A549 (cell line): ENCODE measurements at regions not wholly inside any gene's neighbourhood (a gene's known extent, or its start where the extent isn't known, plus 50 kb on each side); places are given as distances from the start of the nearest gene placed in this dataset.

ENCODE experiments used
- ATAC-seq, 2 experiments: fragments of 200-7000 bp in 1 of 2; fragments of >200 bp in 1 of 2; cut with Nextera tagmentation in 1 of 2; cut with Tn5 transposase in 1 of 2; 3 replicates each; pipeline versions ENCODE4 v1.8.0 to v1.9.1; 2018 to 2020; ENCODE audit warnings: mild to moderate bottlenecking in 1 of 2, moderate library complexity in 1 of 2
- CTCF ChIA-PET: fragments of 300-600 bp; sonication (Branson Sonifier 250); formaldehyde crosslinking; extraction: SDS; loops from one replicate; lab custom pipeline; 2021; ENCODE audit warnings: antibody characterized with exemption, inconsistent platforms; lab: Yijun Ruan, JAX
- POLR2A ChIA-PET: fragments of 350-600 bp; formaldehyde crosslinking; extraction: SDS; loops from one replicate; lab custom pipeline; 2021; ENCODE audit warnings: antibody characterized with exemption, inconsistent platforms; lab: Yijun Ruan, JAX
- DNase-seq, 2 experiments: peaks; one replicate each; pipeline versions ENCODE4 v3.0.0 to v3.0.0-alpha.2; 2011 to 2016; ENCODE audit warnings: low read depth in 1 of 2, low spot score in 1 of 2
- FAIRE-seq: peaks from 2 replicates; lab custom pipeline; 2011; peaks lifted over from hg19 to GRCh38; lab: Jason Lieb, UNC
- H3K27ac ChIP-seq, 2 experiments: fragments of >200 bp; sonication (Bioruptor Twin); formaldehyde crosslinking; 3 replicates each; pipeline ENCODE4 v1.5.1; 2016 to 2017
- H3K4me1 ChIP-seq: fragments of >200 bp; sonication (Bioruptor Twin); formaldehyde crosslinking; 3 replicates; pipeline ENCODE4 v1.6.1; 2016
- H3K4me2 ChIP-seq: fragments of >200 bp; sonication (Bioruptor Twin); formaldehyde crosslinking; 3 replicates; pipeline ENCODE4 v1.6.1; 2016
- H3K4me3 ChIP-seq: fragments of >200 bp; sonication (Bioruptor Twin); formaldehyde crosslinking; 3 replicates; pipeline ENCODE4 v1.5.1; 2016
- H3K9me3 ChIP-seq: fragments of >200 bp; sonication (Bioruptor Twin); formaldehyde crosslinking; 3 replicates; pipeline ENCODE4 v1.6.1; 2016
- CBX2 ChIP-seq: fragments of 200-600 bp; sonication (generic); IDR thresholded peaks from 2 replicates; pipeline ENCODE4 v1.6.1; 2016; ENCODE audit warnings: low read depth, mild to moderate bottlenecking, borderline replicate concordance
- CBX8 ChIP-seq: fragments of 200-600 bp; sonication (generic); IDR thresholded peaks from 2 replicates; pipeline ENCODE4 v1.6.1; 2016
- CEBPB ChIP-seq, 2 experiments: fragments of >200 bp in 1 of 2; sonication (Bioruptor Twin) in 1 of 2; formaldehyde crosslinking in 1 of 2; IDR thresholded peaks; 2 replicates each; pipeline ENCODE4 v1.6.1; 2012 to 2016
- CHD2 ChIP-seq: fragments of 150-350 bp; IDR thresholded peaks from 2 replicates; pipeline ENCODE4 v1.6.1; 2014; ENCODE audit warnings: low read length; ENCODE audit not compliant: partially characterized antibody
- CHD4 ChIP-seq: fragments of 200-600 bp; sonication (generic); IDR thresholded peaks from 2 replicates; pipeline ENCODE4 v1.6.1; 2016; ENCODE audit warnings: antibody characterized with exemption, mild to moderate bottlenecking, borderline replicate concordance
- E2F6 ChIP-seq: IDR thresholded peaks from 2 replicates; pipeline ENCODE4 v1.6.1; 2012; ENCODE audit warnings: low read depth, borderline replicate concordance
- EHMT2 ChIP-seq: fragments of 200-600 bp; sonication (generic); IDR thresholded peaks from 2 replicates; pipeline ENCODE4 v1.6.1; 2016; ENCODE audit warnings: antibody characterized with exemption, low read depth, mild to moderate bottlenecking, moderate library complexity
- FOSL2 ChIP-seq, 2 experiments: fragments of 450-650 bp in 1 of 2; fragments of >200 bp in 1 of 2; sonication (Bioruptor Twin) in 1 of 2; formaldehyde crosslinking; IDR thresholded peaks; 2 replicates each; pipeline versions ENCODE4 v1.5.0 to v1.6.1; 2016 to 2020; ENCODE audit warnings: mild to moderate bottlenecking in 1 of 2, moderate library complexity in 1 of 2
- FOXS1 ChIP-seq: fragments of 250-450 bp; sonication (Bioruptor Pico); IDR thresholded peaks from 2 replicates; pipeline ENCODE4 v1.5.0; 2020; ENCODE audit warnings: mild to moderate bottlenecking, moderate library complexity
- HMGXB4 ChIP-seq: fragments of 250-450 bp; sonication (Bioruptor Pico); IDR thresholded peaks from 2 replicates; pipeline ENCODE4 v1.5.0; 2021; ENCODE audit warnings: mild to moderate bottlenecking, moderate library complexity, borderline replicate concordance
- HOXB5 ChIP-seq: fragments of 250-450 bp; sonication (Bioruptor Pico); IDR thresholded peaks from 2 replicates; pipeline ENCODE4 v1.5.0; 2020; ENCODE audit warnings: mild to moderate bottlenecking, moderate library complexity
- JUN ChIP-seq, 2 experiments: fragments of >200 bp; sonication (Bioruptor Twin); formaldehyde crosslinking; IDR thresholded peaks; 2 replicates in 1 of 2; 3 replicates in 1 of 2; pipeline ENCODE4 v1.6.1; 2016 to 2017
- JUNB ChIP-seq: fragments of >200 bp; sonication (Bioruptor Twin); formaldehyde crosslinking; IDR thresholded peaks from 2 replicates; pipeline ENCODE4 v1.6.1; 2016
- KDM5A ChIP-seq: fragments of 200-600 bp; sonication (generic); IDR thresholded peaks from 2 replicates; pipeline ENCODE4 v1.6.1; 2016; ENCODE audit warnings: antibody characterized with exemption, mild to moderate bottlenecking
- MAFK ChIP-seq: fragments of 450-650 bp; IDR thresholded peaks from 2 replicates; pipeline ENCODE4 v1.6.1; 2014; ENCODE audit not compliant: partially characterized antibody
- MYC ChIP-seq: IDR thresholded peaks from 2 replicates; pipeline ENCODE4 v1.6.1; 2012; ENCODE audit warnings: mild to moderate bottlenecking, inconsistent platforms, low read length, improper control_type of control experiment, borderline replicate concordance
- NFE2L2 ChIP-seq: fragments of 150-350 bp; conservative IDR thresholded peaks from 2 replicates; pipeline ENCODE4 v1.6.1; 2014; ENCODE audit warnings: low read length
- NPAS2 ChIP-seq: fragments of 250-450 bp; sonication (Bioruptor Pico); IDR thresholded peaks from 2 replicates; pipeline ENCODE4 v1.8.0; 2022; ENCODE audit warnings: mild to moderate bottlenecking, moderate library complexity, borderline replicate concordance
- PHF8 ChIP-seq: fragments of 200-600 bp; sonication (generic); IDR thresholded peaks from 2 replicates; pipeline ENCODE4 v1.6.1; 2016; ENCODE audit warnings: low read depth, mild to moderate bottlenecking, antibody characterized with exemption, moderate library complexity, borderline replicate concordance
- POLR2A ChIP-seq: IDR thresholded peaks from 2 replicates; pipeline ENCODE4 v1.6.1; 2012; ENCODE audit warnings: mild to moderate bottlenecking, low read length
- POLR2AphosphoS2 ChIP-seq: conservative IDR thresholded peaks from 2 replicates; pipeline ENCODE4 v1.6.1; 2012; ENCODE audit warnings: low read length, improper control_type of control experiment, inconsistent platforms
- RAD21 ChIP-seq, 2 experiments: fragments of >200 bp in 1 of 2; sonication (Bioruptor Twin) in 1 of 2; formaldehyde crosslinking in 1 of 2; IDR thresholded peaks in 1 of 2; conservative IDR thresholded peaks in 1 of 2; 2 replicates in 1 of 2; 3 replicates in 1 of 2; pipeline ENCODE4 v1.6.1; 2012 to 2018; ENCODE audit warnings: inconsistent platforms in 1 of 2
- SREBF2 ChIP-seq: fragments of 450-650 bp; IDR thresholded peaks from 2 replicates; pipeline ENCODE4 v1.6.1; 2014; ENCODE audit warnings: mild to moderate bottlenecking, moderate library complexity
- TFCP2L1 ChIP-seq: fragments of 250-450 bp; sonication (Bioruptor Pico); IDR thresholded peaks from 2 replicates; pipeline ENCODE4 v1.5.0; 2021; ENCODE audit warnings: mild to moderate bottlenecking
- ZC3H11A ChIP-seq: fragments of 450-650 bp; IDR thresholded peaks from 2 replicates; pipeline ENCODE4 v1.6.1; 2014; ENCODE audit warnings: antibody characterized with exemption, mild to moderate bottlenecking
- ZNF302 ChIP-seq: fragments of 250-450 bp; sonication (Bioruptor Pico); IDR thresholded peaks from 2 replicates; pipeline ENCODE4 v1.9.0; 2021; ENCODE audit warnings: inconsistent platforms, mild to moderate bottlenecking, moderate library complexity
- ZSCAN20 ChIP-seq: fragments of 250-450 bp; sonication (Bioruptor Pico); IDR thresholded peaks from 2 replicates; pipeline ENCODE4 v1.8.0; 2022; ENCODE audit warnings: mild to moderate bottlenecking, moderate library complexity
- WGBS: methylation state at CpG from one replicate; pipeline ENCODE4 v1.1.6; 2017; ENCODE audit errors: missing lambda C conversion rate; 5-methylcytosine and 5-hydroxymethylcytosine counted together
- TF ChIP-seq, protein P1 (sequence below): fragments of >200 bp; sonication (Bioruptor Twin); formaldehyde crosslinking; IDR thresholded peaks from 3 replicates; pipeline ENCODE4 v1.6.1; 2016

- no peak for FAIRE-seq
- WGBS: 80% methylated on average over 12 of the region's 12 CpGs
- no peak overlapping the region for H3K4me2 ChIP-seq
- TF ChIP-seq FOSL2 (IDR thresholded peaks at IDR 0.05) (no peak), FOSL2 (CRISPR knock-in tag; IDR thresholded peaks at IDR 0.05) (no peak), HMGXB4 (CRISPR knock-in tag) (no peak), RAD21 (conservative IDR thresholded peaks at IDR 0.05 in 1 of 2, IDR thresholded peaks at IDR 0.05 in 1 of 2) (no peak), KDM5A (no peak), SREBF2 (no peak), CBX2 (no peak), NFE2L2 (no peak), E2F6 (no peak)
- TF ChIP-seq, protein P1, sequence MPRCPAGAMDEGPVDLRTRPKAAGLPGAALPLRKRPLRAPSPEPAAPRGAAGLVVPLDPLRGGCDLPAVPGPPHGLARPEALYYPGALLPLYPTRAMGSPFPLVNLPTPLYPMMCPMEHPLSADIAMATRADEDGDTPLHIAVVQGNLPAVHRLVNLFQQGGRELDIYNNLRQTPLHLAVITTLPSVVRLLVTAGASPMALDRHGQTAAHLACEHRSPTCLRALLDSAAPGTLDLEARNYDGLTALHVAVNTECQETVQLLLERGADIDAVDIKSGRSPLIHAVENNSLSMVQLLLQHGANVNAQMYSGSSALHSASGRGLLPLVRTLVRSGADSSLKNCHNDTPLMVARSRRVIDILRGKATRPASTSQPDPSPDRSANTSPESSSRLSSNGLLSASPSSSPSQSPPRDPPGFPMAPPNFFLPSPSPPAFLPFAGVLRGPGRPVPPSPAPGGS: no peak
- ATAC-seq: no peak
- no peaks in the 10 kb centered on the region for H3K4me1 ChIP-seq
- ChIA-PET POLR2A (no interaction called here), CTCF (interaction anchor here (1.1 kb wide), 1 partner anchor 10 kb away, joined by 5 read pairs; no protein-coding TSS in a partner anchor)
- DNase-seq: no peak
- H3K27ac ChIP-seq: no peak overlapping the region
- H3K9me3 ChIP-seq: no peaks in the 10 kb centered on the region
- H3K4me3 ChIP-seq: no peak overlapping the region
Measured at GRCh38 chr6:14816116-14816859, 429.6 kb upstream of the JARID2 start.

DNA sequence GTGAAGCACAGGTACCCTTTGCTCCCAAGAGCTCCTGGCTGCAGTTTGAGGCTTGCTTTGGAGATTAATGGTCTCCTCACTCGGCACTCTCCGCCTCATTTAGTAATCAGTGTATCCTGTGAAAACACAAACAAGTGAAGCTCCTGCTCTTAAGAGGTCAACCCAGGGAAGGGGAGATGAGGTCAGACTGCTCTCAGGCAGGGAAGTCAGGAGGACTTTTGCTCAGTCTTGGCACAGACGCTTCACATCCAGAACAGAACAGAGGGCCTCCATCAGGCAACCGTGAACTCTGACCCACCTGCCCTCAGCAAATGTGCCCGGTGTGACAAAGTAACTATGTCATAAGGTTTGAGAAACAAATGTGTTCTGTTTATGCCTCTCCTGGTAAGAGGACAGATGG, 428.8 kb upstream of the JARID2 start:
- ChIA-PET CTCF (no interaction called here), POLR2A (no interaction called here)
- H3K9me3 ChIP-seq: no peaks in the 10 kb centered on the region
- DNase-seq: no peak
- WGBS: 94% methylated on average over 5 of the region's 5 CpGs
- H3K4me2 ChIP-seq: no peak overlapping the region
- no peaks in the 10 kb centered on the region for H3K4me1 ChIP-seq
- FAIRE-seq: no peak
- no peak overlapping the region for H3K4me3 ChIP-seq
- no peak for ATAC-seq
- no peak for TF ChIP-seq FOSL2 (IDR thresholded peaks at IDR 0.05)
- no peak for TF ChIP-seq FOSL2 (CRISPR knock-in tag; IDR thresholded peaks at IDR 0.05)
- no peak for TF ChIP-seq POLR2AphosphoS2
- no peak for TF ChIP-seq NPAS2 (CRISPR knock-in tag)
- TF ChIP-seq POLR2A: no peak
- TF ChIP-seq MAFK: no peak
- no peak for TF ChIP-seq MYC
- no peak for TF ChIP-seq JUNB
- TF ChIP-seq SREBF2: no peak
- no peak for TF ChIP-seq CHD2
- TF ChIP-seq TFCP2L1 (CRISPR knock-in tag): no peak
- no peak for TF ChIP-seq ZSCAN20
- TF ChIP-seq ZNF302: no peak
- TF ChIP-seq CBX2: no peak
- H3K27ac ChIP-seq: no peak overlapping the region

DNA sequence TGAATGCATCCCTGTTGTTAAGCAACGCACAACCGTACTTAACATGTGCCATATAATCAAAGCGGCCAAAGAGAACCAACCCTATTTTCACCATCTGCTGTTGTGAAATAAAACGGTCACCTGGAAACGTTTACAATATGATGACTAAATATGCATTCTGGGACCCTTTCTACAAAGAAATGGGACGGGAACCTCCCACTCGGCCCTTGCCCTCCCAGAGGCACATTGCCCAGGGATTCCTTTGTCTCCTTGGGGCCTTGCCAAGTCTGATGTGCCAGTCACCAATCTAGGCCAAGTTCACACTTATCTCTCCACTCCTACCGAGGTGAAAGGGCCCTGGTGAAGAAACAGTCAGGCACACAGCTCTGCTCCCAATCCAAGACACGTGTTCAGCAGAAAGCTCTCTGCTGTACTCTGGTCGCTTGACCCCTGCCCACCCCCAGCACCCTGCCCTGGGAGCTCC, 427.4 kb upstream of the JARID2 start:
- WGBS: 59% methylated on average over 10 of the region's 10 CpGs
- H3K27ac ChIP-seq: no peak overlapping the region
- H3K9me3 ChIP-seq: no peaks in the 10 kb centered on the region
- FAIRE-seq: no peak
- no peak for ATAC-seq
- CTCF ChIA-PET: no interaction called here
- H3K4me1 ChIP-seq: no peaks in the 10 kb centered on the region
- no peak overlapping the region for H3K4me2 ChIP-seq
- POLR2A ChIA-PET: no interaction called here
- H3K4me3 ChIP-seq: no peak overlapping the region
- DNase-seq: no peak
- TF ChIP-seq PHF8: no peak
- no peak for TF ChIP-seq CBX8
- TF ChIP-seq FOXS1 (CRISPR knock-in tag): no peak
- no peak for TF ChIP-seq ZNF302
- no peak for TF ChIP-seq JUN (IDR thresholded peaks at IDR 0.05)
- TF ChIP-seq EHMT2: no peak
- no peak for TF ChIP-seq HOXB5 (CRISPR knock-in tag)
- no peak for TF ChIP-seq E2F6
- TF ChIP-seq NFE2L2: no peak
- TF ChIP-seq CHD2: no peak
- no peak for TF ChIP-seq CHD4
- TF ChIP-seq CEBPB (IDR thresholded peaks at IDR 0.05): no peak
- TF ChIP-seq ZC3H11A: no peak
